Spleen (tissue), 7 donors: ENCODE measurements at regions not wholly inside any gene's neighbourhood (a gene's known extent, or its start where the extent isn't known, plus 50 kb on each side); places are given as distances from the start of the nearest gene placed in this dataset.

Source experiments
- POLR2AphosphoS5 ChIP-seq, 3 donors: sonication (generic); formaldehyde crosslinking; IDR thresholded peaks; one replicate each; pipeline ENCODE4 v1.5.1; 2017; ENCODE audit warnings: antibody characterized with exemption in 3 of 3
- TF ChIP-seq, protein P1 (sequence below), 11 experiments: fragments of 200-600 bp in 7 of 11; fragments of 450-650 bp in 4 of 11; sonication (generic) in 4 of 11; IDR thresholded peaks in 8 of 11; conservative IDR thresholded peaks in 3 of 11; 1 replicate in 7 of 11; 2 replicates in 4 of 11; pipeline versions ENCODE4 v1.4.0 to v1.8.0; 2016 to 2021; ENCODE audit warnings: antibody characterized with exemption in 11 of 11, inconsistent platforms in 4 of 11, mild to moderate bottlenecking in 1 of 11
- donor health status: DM: no; HTN: no; CAD: no; lungs with moderate emphysema.
- donor health status: DM: no; HTN: no; CAD: no.
- donor health status: DM: no; HTN: no; CAD: no.

DNA sequence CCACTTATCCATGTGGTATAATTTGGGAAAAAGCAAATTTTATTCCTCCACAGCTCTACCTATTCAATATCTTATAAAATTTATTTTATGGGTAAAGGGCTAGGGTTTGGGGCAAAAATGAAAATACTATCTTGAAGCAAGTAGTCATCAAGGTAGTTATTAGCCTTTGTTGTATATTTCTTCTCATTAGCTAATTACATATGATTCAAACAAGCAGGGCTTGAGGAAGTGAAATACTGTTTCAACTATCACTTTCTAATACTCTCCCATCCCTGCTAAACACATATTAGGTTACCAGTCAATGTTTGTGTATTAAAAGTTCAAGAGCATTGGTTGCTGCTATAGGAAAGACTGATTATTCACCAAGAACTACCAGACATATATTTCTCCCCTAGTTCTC, 517.3 kb downstream of the METTL15 start:
- no peak for TF ChIP-seq POLR2AphosphoS5 (IDR thresholded peaks at IDR 0.05)
- TF ChIP-seq, protein P1, sequence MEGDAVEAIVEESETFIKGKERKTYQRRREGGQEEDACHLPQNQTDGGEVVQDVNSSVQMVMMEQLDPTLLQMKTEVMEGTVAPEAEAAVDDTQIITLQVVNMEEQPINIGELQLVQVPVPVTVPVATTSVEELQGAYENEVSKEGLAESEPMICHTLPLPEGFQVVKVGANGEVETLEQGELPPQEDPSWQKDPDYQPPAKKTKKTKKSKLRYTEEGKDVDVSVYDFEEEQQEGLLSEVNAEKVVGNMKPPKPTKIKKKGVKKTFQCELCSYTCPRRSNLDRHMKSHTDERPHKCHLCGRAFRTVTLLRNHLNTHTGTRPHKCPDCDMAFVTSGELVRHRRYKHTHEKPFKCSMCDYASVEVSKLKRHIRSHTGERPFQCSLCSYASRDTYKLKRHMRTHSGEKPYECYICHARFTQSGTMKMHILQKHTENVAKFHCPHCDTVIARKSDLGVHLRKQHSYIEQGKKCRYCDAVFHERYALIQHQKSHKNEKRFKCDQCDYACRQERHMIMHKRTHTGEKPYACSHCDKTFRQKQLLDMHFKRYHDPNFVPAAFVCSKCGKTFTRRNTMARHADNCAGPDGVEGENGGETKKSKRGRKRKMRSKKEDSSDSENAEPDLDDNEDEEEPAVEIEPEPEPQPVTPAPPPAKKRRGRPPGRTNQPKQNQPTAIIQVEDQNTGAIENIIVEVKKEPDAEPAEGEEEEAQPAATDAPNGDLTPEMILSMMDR (IDR thresholded peaks at IDR 0.05 in 8 of 11, conservative IDR thresholded peaks at IDR 0.05 in 3 of 11), result no peak
